Gastrocnemius medialis (tissue), 4 donors: ENCODE measurements at regions not wholly inside any gene's neighbourhood (a gene's known extent, or its start where the extent isn't known, plus 50 kb on each side); places are given as distances from the start of the nearest gene placed in this dataset.

Experiments used
- ATAC-seq, 2 donors: fragments of 150-250 bp; one replicate each; pipeline ENCODE4 v1.9.1; 2016
- DNase-seq, 2 donors: peaks; one replicate each; pipeline ENCODE4 v3.0.0-alpha.2; 2019
- H3K27ac ChIP-seq, 4 donors: fragments of 200-600 bp; sonication (generic); 1 replicate in 1 of 4; 2 replicates in 3 of 4; pipeline ENCODE4 v1.5.1; 2016 to 2018; ENCODE audit warnings: mild to moderate bottlenecking in 2 of 4, moderate library complexity in 1 of 4
- H3K27me3 ChIP-seq, 3 donors: fragments of 200-600 bp; sonication (generic) in 2 of 3; 1 replicate in 1 of 3; 2 replicates in 2 of 3; pipeline versions ENCODE4 v1.5.1 to v1.6.0; 2016 to 2019; ENCODE audit warnings: mild to moderate bottlenecking in 1 of 3, moderate library complexity in 1 of 3
- H3K36me3 ChIP-seq, 2 donors: fragments of 200-600 bp; sonication (generic) in 1 of 2; one replicate each; pipeline ENCODE4 v1.5.1; 2017 to 2018
- H3K4me1 ChIP-seq, 2 donors: fragments of 200-600 bp; sonication (generic) in 1 of 2; one replicate each; pipeline ENCODE4 v1.5.1; 2016 to 2017; ENCODE audit warnings: mild to moderate bottlenecking in 2 of 2
- H3K4me3 ChIP-seq, 4 donors: fragments of 200-600 bp; sonication (generic) in 3 of 4; 1 replicate in 1 of 4; 2 replicates in 3 of 4; pipeline ENCODE4 v1.5.1; 2016 to 2019; ENCODE audit warnings: mild to moderate bottlenecking in 2 of 4
- H3K9me3 ChIP-seq, 3 donors: fragments of 200-600 bp; sonication (generic) in 2 of 3; 1 replicate in 1 of 3; 2 replicates in 2 of 3; pipeline ENCODE4 v1.5.1; 2016 to 2019
- POLR2A ChIP-seq, 2 donors: fragments of 450-650 bp; IDR thresholded peaks; one replicate each; pipeline ENCODE4 v1.6.1; 2017; ENCODE audit warnings: antibody characterized with exemption in 2 of 2, mild to moderate bottlenecking in 2 of 2, moderate library complexity in 2 of 2
- in situ Hi-C, 4 donors: fragments of 200-750 bp; cut with MboI; loops; one replicate each; pipeline versions ENCODE4 v1.15.0 to v1.8.0; 2017; ENCODE audit warnings: low sequenced_read_pairs in 4 of 4
- intact Hi-C: fragments of 100-400 bp; cut with DNase I; formaldehyde crosslinking; loops from one replicate; pipeline ENCODE4 v1.15.1; 2023; ENCODE audit warnings: low total_unique reads
- TF ChIP-seq, protein P1 (sequence below), 5 experiments: fragments of 450-650 bp in 3 of 5; fragments of 200-600 bp in 2 of 5; sonication (generic) in 2 of 5; IDR thresholded peaks in 4 of 5; conservative IDR thresholded peaks in 1 of 5; 1 replicate in 4 of 5; 2 replicates in 1 of 5; pipeline ENCODE4 v1.5.1; 2016 to 2019; ENCODE audit warnings: antibody characterized with exemption in 5 of 5, mild to moderate bottlenecking in 3 of 5, moderate library complexity in 3 of 5

DNA sequence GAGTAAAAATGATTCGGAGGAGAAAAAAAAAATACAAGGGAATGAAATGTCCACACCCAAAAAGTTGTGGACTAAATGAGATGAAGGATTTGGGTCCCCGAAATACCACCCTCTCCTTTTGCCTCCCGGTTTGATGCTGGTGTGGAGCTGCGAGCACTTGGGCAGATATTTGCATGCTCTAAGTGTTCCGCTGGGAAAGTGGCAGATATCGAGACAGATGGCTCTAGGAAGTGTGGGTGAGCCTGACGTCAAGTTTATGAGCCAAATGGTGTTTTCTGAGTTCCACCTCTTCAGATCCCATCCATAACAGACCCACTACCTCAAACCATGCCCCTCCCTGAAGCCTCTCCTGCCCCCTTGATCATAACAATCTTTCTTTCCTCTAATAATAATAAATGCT, 228.6 kb downstream of the QDPR start:
- in situ Hi-C loops (no loop called here), intact Hi-C loops (no loop called here)
- Histone ChIP-seq H3K4me3 (no peak overlapping the region), H3K27ac (no peak overlapping the region), H3K36me3 (no peaks in the 10 kb centered on the region), H3K4me1 (no peaks in the 10 kb centered on the region), H3K9me3 (no peaks in the 10 kb centered on the region), H3K27me3 (no peaks in the 10 kb centered on the region)
- TF ChIP-seq, protein P1, sequence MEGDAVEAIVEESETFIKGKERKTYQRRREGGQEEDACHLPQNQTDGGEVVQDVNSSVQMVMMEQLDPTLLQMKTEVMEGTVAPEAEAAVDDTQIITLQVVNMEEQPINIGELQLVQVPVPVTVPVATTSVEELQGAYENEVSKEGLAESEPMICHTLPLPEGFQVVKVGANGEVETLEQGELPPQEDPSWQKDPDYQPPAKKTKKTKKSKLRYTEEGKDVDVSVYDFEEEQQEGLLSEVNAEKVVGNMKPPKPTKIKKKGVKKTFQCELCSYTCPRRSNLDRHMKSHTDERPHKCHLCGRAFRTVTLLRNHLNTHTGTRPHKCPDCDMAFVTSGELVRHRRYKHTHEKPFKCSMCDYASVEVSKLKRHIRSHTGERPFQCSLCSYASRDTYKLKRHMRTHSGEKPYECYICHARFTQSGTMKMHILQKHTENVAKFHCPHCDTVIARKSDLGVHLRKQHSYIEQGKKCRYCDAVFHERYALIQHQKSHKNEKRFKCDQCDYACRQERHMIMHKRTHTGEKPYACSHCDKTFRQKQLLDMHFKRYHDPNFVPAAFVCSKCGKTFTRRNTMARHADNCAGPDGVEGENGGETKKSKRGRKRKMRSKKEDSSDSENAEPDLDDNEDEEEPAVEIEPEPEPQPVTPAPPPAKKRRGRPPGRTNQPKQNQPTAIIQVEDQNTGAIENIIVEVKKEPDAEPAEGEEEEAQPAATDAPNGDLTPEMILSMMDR (IDR thresholded peaks at IDR 0.05 in 4 of 5, conservative IDR thresholded peaks at IDR 0.05 in 1 of 5): no peak
- TF ChIP-seq POLR2A (IDR thresholded peaks at IDR 0.05): no peak
- DNase-seq (no peak), ATAC-seq (no peak)

DNA sequence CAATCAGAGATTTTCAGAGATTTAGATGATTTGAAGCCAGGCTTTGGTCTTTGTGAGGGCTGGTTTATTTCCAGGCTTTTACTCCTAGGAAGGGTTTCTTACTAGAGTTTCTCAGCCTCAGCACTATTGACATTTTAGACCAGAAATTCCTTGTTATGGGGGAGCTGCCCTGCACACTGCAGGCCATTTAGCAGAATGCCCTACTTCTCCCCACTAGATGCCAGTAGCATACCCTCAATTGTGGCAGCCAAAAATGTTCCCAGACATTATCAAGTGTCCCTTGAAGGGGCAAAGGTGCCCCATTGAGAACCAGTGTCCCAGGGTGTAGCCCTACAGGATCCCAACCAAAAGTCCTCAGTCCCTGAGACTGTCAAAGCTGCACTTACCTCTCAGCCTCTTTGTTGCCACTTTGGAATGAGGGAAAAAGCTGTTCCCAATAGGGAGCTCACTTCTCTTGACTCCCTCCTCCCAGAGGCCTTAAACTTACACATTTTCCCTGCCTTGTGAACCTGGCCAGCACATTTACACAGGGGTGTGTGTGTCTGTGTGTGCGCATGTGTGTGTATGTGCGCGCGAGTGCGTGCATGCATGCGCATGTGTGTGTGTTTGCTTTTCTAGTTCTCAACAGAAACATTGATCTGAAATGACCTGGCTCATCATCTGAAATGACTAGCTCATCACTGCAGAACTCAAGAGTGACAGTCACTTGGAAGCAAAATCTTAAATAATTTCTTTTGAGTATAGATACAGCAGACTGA, 231.4 kb downstream of the QDPR start:
- in situ Hi-C loops (no loop called here), intact Hi-C loops (no loop called here)
- Histone ChIP-seq H3K9me3 (no peaks in the 10 kb centered on the region), H3K4me1 (no peaks in the 10 kb centered on the region), H3K27me3 (no peaks in the 10 kb centered on the region), H3K36me3 (no peaks in the 10 kb centered on the region), H3K4me3 (no peak overlapping the region), H3K27ac (no peak overlapping the region)
- ATAC-seq (no peak), DNase-seq (no peak)
- TF ChIP-seq, protein P1 (IDR thresholded peaks at IDR 0.05 in 4 of 5, conservative IDR thresholded peaks at IDR 0.05 in 1 of 5): no peak
- TF ChIP-seq POLR2A (IDR thresholded peaks at IDR 0.05): no peak

DNA sequence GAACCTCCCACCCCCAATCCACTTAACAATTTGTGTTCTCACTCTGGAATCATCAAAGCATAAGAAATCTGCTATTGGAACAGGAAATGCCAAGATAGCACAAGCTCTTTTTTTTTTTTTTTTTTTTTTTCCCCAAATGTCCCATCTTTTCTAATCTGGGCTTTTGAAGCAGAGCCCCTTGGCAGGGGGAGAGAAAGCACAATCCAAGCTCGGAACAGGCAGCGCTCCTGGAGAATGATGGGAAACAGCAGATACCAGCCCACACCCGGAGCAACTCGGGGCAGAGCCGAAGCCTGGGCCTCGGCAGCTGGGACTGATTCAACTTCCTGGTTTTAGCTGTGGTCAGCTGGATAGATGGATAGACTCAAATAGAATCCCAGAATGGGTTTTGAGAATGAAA, 235.1 kb downstream of the QDPR start:
- Histone ChIP-seq H3K4me1 (no peaks in the 10 kb centered on the region), H3K9me3 (no peaks in the 10 kb centered on the region), H3K36me3 (no peaks in the 10 kb centered on the region), H3K27ac (no peak overlapping the region), H3K4me3 (no peak overlapping the region), H3K27me3 (no peaks in the 10 kb centered on the region)
- in situ Hi-C loops (no loop called here), intact Hi-C loops (no loop called here)
- DNase-seq (no peak), ATAC-seq (no peak)
- TF ChIP-seq POLR2A (IDR thresholded peaks at IDR 0.05): no peak
- TF ChIP-seq, protein P1 (IDR thresholded peaks at IDR 0.05 in 4 of 5, conservative IDR thresholded peaks at IDR 0.05 in 1 of 5): no peak

DNA sequence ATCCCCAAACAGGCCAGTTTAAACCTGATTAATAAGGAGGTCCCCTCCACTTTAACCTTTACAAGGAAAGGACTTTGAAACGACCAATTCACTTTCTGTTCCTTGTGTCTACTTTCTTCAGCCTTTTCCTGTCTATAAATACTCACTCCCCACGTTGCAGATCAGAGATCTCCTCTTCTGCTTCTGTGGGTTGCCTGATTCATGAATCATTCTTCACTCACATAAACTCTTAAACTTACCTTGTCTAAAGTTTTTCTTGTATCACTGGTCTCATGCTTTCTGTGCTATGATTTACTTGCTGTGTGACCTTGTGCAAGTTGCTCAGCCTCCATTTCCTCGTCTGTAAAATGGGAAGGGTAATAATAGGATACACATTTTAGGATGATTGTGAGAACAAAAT, 236.1 kb downstream of the QDPR start:
- intact Hi-C loops (no loop called here), in situ Hi-C loops (no loop called here)
- TF ChIP-seq POLR2A (IDR thresholded peaks at IDR 0.05): no peak
- TF ChIP-seq, protein P1 (IDR thresholded peaks at IDR 0.05 in 4 of 5, conservative IDR thresholded peaks at IDR 0.05 in 1 of 5): no peak
- Histone ChIP-seq H3K9me3 (no peaks in the 10 kb centered on the region), H3K36me3 (no peaks in the 10 kb centered on the region), H3K4me1 (no peaks in the 10 kb centered on the region), H3K4me3 (no peak overlapping the region), H3K27ac (no peak overlapping the region), H3K27me3 (no peaks in the 10 kb centered on the region)
- ATAC-seq (no peak), DNase-seq (no peak)

DNA sequence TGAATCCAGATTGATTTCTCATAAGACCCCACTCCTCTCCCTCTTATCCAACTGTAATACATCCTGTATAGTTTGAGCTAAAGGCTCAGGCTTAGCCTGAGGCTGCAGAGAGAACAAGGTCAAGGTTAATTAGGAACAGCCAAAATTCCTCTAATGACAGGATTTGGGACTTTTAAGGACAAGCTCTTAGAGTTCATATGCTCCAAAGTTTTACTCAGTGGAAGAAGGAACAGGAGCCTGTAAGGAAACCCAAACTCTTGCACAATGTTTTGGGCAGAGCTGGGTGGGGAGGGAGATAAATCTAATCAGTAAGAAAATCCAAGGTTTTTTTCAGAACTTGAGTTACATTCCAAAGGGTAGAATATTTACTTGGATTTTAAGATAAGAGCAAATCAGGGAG, 238.8 kb downstream of the QDPR start:
- Histone ChIP-seq H3K4me1 (no peaks in the 10 kb centered on the region), H3K4me3 (no peak overlapping the region), H3K9me3 (no peaks in the 10 kb centered on the region), H3K27ac (no peak overlapping the region), H3K36me3 (no peaks in the 10 kb centered on the region), H3K27me3 (no peaks in the 10 kb centered on the region)
- DNase-seq (no peak), ATAC-seq (no peak)
- in situ Hi-C loops (no loop called here), intact Hi-C loops (no loop called here)
- TF ChIP-seq, protein P1 (IDR thresholded peaks at IDR 0.05 in 4 of 5, conservative IDR thresholded peaks at IDR 0.05 in 1 of 5): no peak
- TF ChIP-seq POLR2A (IDR thresholded peaks at IDR 0.05): no peak
